BLaER1 treated with 17β-estradiol and CSF1 and Interleukin-3, amounts not matched to agents 10 nM and 100 nM (cell line): ENCODE measurements at regions not wholly inside any gene's neighbourhood (a gene's known extent, or its start where the extent isn't known, plus 50 kb on each side); places are given as distances from the start of the nearest gene placed in this dataset.

Experiments
- H3K27ac ChIP-seq, 11 experiments: shearing (Covaris generic); formaldehyde crosslinking; 2 replicates each; pipeline ENCODE4 v1.8.1; 2022
- H3K27me3 ChIP-seq, 11 experiments: shearing (Covaris generic); formaldehyde crosslinking; 2 replicates each; pipeline ENCODE4 v1.8.1; 2022
- H3K36me3 ChIP-seq, 11 experiments: shearing (Covaris generic); formaldehyde crosslinking; 2 replicates each; pipeline ENCODE4 v1.8.1; 2022
- H3K4me1 ChIP-seq, 10 experiments: shearing (Covaris generic); formaldehyde crosslinking; 2 replicates each; pipeline ENCODE4 v1.8.1; 2022
- H3K4me2 ChIP-seq, 11 experiments: shearing (Covaris generic); formaldehyde crosslinking; 2 replicates each; pipeline ENCODE4 v1.8.1; 2022
- H3K4me3 ChIP-seq, 10 experiments: shearing (Covaris generic); formaldehyde crosslinking; 2 replicates each; pipeline ENCODE4 v1.8.1; 2022
- H3K9ac ChIP-seq, 11 experiments: shearing (Covaris generic); formaldehyde crosslinking; 2 replicates each; pipeline ENCODE4 v1.8.1; 2022
- H3K9me3 ChIP-seq, 11 experiments: shearing (Covaris generic); formaldehyde crosslinking; replicated peaks in 1 of 11; 2 replicates each; pipeline ENCODE4 v1.8.1; 2022
- H4K20me1 ChIP-seq, 11 experiments: shearing (Covaris generic); formaldehyde crosslinking; 2 replicates each; pipeline ENCODE4 v1.8.1; 2022
- Cebpa-rat ChIP-seq, 11 experiments: shearing (Covaris generic); IDR thresholded peaks; 2 replicates each; pipeline ENCODE4 v1.8.1; 2022

DNA sequence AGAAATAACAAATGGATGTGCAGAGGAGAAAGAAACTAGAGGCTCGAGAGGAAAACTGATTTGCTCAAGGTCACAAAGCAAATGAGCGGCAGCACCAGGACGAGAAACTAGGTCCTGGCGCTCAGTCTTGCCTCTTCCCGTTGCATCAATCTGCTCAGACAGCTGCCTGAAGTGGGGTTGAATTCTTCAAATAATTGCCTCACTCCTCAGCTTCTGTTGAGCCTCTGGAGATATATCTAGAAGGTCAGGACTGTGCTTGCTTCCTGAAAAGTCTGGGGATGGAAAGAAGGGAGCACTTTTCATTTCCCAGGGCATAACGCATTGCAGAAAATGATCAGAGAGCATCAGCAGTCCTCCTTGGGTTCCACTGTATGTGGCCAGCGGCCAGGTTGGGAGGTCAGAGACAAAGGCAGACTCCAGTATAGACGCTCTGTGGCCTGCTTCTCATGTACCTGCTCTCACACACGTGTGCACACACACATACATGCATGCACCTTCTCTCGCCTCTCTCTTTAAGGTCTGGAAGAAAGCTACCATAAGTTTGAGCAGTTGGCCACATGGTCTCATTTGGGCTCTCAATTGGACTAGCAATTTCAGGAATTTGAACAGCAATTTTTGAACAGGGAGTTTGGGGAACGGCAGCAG, 83.7 kb upstream of the DUSP5 start:
- peaks cover 0 to 4% (median 0%) of the 10 kb centered on the region in 11 experiments; a peak in 1 of 22 replicates for H4K20me1 ChIP-seq
- H3K27me3 ChIP-seq, result peaks cover 0 to 14% (median 0%) of the 10 kb centered on the region in 11 experiments; a peak in 5 of 22 replicates
- peak overlapping the region; percentile 78 to 100 (median 90) for H3K4me2 ChIP-seq
- H3K4me1 ChIP-seq, result peaks cover 48 to 98% (median 78%) of the 10 kb centered on the region in 10 experiments
- no peaks in the 10 kb centered on the region for H3K36me3 ChIP-seq
- H3K9ac ChIP-seq, result peak overlapping the region in 10 of 11 experiments; percentile 8 to 81 (median 68); a peak in 17 of 22 replicates
- H3K27ac ChIP-seq, result peak overlapping the region in 10 of 11 experiments; percentile 52 to 95 (median 82); a peak in 19 of 22 replicates
- peak in 3 of 11 experiments; percentile 71; a peak in 5 of 22 replicates for TF ChIP-seq Cebpa-rat (IDR thresholded peaks at IDR 0.05)
- H3K9me3 ChIP-seq, result peaks cover 0 to 14% (median 4%) of the 10 kb centered on the region in 11 experiments; a peak in 9 of 22 replicates
- peak overlapping the region in 4 of 10 experiments; percentile 11 to 61 (median 30); a peak in 6 of 20 replicates for H3K4me3 ChIP-seq

DNA sequence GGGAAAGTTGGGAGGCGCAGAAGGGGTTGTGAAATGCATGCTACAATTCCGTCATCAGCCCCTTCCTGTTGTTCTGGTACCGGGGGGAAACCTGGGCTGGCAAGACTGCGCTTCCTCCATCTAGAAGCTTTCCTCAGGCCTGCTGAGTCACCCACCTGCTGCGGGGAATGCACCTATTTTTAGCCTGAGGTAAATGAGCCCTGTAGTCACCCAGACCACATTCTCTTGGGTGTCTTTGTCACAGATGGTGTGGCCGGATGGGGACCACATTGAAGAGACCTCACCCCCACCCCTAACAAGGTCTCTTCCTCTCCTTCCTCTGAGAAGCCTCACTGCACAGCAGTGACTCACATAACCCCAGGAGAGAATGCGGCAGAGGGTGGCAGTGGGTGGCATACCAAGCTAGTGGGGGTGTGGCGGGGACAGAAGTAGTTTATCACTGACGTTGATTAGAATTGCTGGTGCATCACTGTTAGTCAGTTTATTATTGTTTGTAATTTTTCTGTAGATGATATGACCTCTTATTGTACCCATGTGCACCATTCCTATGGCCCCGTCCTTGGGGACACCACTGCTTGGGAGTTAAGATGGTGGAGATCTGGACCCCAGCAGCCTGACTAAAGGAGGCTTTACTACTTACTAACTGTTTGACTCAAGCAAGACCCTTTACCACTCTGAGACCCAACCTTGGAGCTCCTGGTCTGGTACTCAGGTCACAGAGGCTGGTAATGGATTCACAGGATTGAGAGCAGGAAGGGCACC, 83.0 kb upstream of the DUSP5 start:
- Histone ChIP-seq H3K4me2 (peak overlapping the region; percentile 78 to 100 (median 90)), H3K4me1 (peaks cover 55 to 98% (median 79%) of the 10 kb centered on the region in 10 experiments), H3K27me3 (peaks cover 0 to 14% (median 0%) of the 10 kb centered on the region in 11 experiments; a peak in 5 of 22 replicates), H3K27ac (peak overlapping the region in 10 of 11 experiments; percentile 52 to 95 (median 82); a peak in 19 of 22 replicates), H3K36me3 (no peaks in the 10 kb centered on the region), H3K4me3 (peak overlapping the region in 6 of 10 experiments; percentile 21 to 61 (median 40); a peak in 9 of 20 replicates), H3K9ac (peak overlapping the region in 10 of 11 experiments; percentile 8 to 81 (median 68); a peak in 17 of 22 replicates), H3K9me3 (peaks cover 0 to 14% (median 4%) of the 10 kb centered on the region in 11 experiments; a peak in 9 of 22 replicates), H4K20me1 (peaks cover 0 to 4% (median 0%) of the 10 kb centered on the region in 11 experiments; a peak in 1 of 22 replicates)
- TF ChIP-seq Cebpa-rat (IDR thresholded peaks at IDR 0.05), result peak in 9 of 11 experiments; percentile 11 to 86 (median 79); a peak in 14 of 22 replicates

DNA sequence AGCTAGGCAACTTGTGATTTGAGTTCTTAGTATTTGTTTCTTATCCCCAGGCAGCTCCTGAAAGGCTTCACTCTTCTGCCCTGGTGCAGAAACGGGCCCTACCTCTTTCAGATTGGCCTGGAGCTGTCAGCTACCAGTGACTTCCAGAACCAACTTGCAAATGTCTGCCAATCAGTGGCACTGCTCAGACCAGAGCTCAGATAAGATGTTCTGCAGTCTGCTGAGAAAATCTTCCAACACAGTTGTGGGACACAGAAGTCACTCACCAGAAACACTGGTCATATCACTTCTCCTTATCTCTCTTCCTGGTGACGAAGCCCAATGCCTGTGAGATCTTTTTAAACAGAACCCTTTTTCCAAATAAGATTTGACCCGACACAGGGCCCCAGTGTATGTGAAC, 81.9 kb upstream of the DUSP5 start:
- Histone ChIP-seq H3K9me3 (peaks cover 0 to 14% (median 4%) of the 10 kb centered on the region in 11 experiments; a peak in 9 of 22 replicates), H3K4me3 (no peak overlapping the region), H3K4me1 (peaks cover 56 to 98% (median 79%) of the 10 kb centered on the region in 10 experiments), H3K27me3 (peaks cover 0 to 14% (median 0%) of the 10 kb centered on the region in 11 experiments; a peak in 6 of 22 replicates), H3K36me3 (no peaks in the 10 kb centered on the region), H3K27ac (peak overlapping the region in 9 of 11 experiments; percentile 52 to 95 (median 81); a peak in 14 of 22 replicates), H3K9ac (peak overlapping the region in 6 of 11 experiments; percentile 26 to 73 (median 50); a peak in 6 of 22 replicates), H4K20me1 (peaks cover 0 to 4% (median 0%) of the 10 kb centered on the region in 11 experiments; a peak in 1 of 22 replicates), H3K4me2 (peak overlapping the region; percentile 77 to 100 (median 90))
- TF ChIP-seq Cebpa-rat (IDR thresholded peaks at IDR 0.05), result no peak

DNA sequence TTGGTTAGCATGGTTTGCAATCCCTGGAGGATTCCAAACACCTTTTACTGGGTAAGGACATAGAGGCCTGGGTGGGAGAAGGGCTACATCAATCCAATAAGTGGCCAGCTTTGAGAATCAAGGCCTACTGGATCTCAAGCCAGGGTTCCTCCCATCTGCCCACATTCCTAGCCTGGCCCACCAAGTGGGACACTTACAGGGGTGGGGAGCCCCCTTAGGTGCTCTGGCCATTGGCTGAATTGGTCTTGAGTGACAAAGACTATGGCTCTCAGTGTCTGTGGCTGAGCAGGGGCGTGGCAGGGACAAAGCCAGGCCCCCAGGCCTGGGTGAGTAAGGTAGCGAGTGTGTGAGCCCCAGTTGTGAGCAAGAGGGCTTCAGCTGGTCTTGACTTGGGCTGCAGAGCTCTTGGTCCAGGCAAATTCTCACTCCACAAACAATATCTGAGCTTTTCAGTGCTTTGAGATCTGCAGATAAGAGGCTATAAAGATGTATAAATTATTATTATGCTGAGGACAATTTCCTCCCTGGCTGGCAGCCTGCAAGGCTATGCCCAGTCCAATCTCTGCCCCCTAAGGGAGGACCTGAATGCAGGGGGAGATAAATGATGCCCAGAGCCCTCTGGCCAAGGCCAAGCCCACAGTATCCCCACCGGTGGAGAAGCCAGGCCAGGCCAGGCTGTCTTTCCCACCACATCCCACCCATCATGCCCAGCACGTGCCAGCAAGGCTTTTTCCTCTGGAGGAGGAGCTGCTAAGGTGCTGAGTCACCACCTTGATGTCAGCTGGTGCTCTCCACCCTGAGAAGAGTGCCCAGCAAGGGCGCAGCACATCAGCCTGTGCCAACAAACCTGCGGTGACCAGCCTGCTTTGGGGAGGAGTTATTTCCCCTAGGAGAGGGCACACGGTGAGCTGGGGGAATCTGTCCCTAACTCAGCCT, 80.7 kb upstream of the DUSP5 start:
- Histone ChIP-seq H3K4me2 (peak overlapping the region in 7 of 11 experiments; percentile 9 to 100 (median 93); a peak in 10 of 22 replicates), H3K27me3 (peaks cover 0 to 14% (median 0%) of the 10 kb centered on the region in 11 experiments; a peak in 6 of 22 replicates), H3K27ac (peak overlapping the region in 3 of 11 experiments; percentile 1 to 85 (median 10); a peak in 4 of 22 replicates), H3K9ac (no peak overlapping the region), H4K20me1 (peaks cover 0 to 4% (median 0%) of the 10 kb centered on the region in 11 experiments; a peak in 1 of 22 replicates), H3K36me3 (no peaks in the 10 kb centered on the region), H3K4me1 (peaks cover 57 to 98% (median 79%) of the 10 kb centered on the region in 10 experiments), H3K9me3 (peaks cover 0 to 14% (median 4%) of the 10 kb centered on the region in 11 experiments; a peak in 9 of 22 replicates), H3K4me3 (no peak overlapping the region)
- TF ChIP-seq Cebpa-rat (IDR thresholded peaks at IDR 0.05), result no peak

DNA sequence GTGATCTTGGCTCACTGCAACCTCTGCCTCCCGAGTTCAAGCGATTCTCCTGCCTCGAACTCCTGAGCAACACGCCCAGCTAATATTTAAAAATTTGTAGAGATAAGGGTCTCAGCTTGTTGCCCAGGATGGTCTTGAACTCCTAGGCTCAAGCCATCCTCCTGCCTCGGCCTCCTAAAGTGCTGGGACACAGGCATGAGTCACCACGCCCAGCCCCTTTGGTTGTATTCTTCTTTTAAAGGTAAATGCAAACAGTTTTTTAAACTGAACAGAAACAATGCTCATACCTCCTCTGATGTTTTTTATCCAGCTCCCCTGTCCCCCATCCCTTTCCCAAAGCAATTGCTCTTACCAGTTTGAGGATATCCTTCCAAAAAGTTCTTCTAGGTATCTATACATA, 79.5 kb upstream of the DUSP5 start:
- TF ChIP-seq Cebpa-rat (IDR thresholded peaks at IDR 0.05), result no peak
- Histone ChIP-seq H3K27ac (no peak overlapping the region), H3K9me3 (peaks cover 0 to 14% (median 4%) of the 10 kb centered on the region in 11 experiments; a peak in 9 of 22 replicates), H3K27me3 (peaks cover 0 to 14% (median 0%) of the 10 kb centered on the region in 11 experiments; a peak in 6 of 22 replicates), H3K4me1 (peaks cover 49 to 98% (median 79%) of the 10 kb centered on the region in 10 experiments), H3K36me3 (no peaks in the 10 kb centered on the region), H3K4me2 (0 out of 22 replicates have a peak overlapping the region, but pooled peaks of 1 of the 11 experiments have one; percentile 100), H4K20me1 (peaks cover 0 to 4% (median 0%) of the 10 kb centered on the region in 11 experiments; a peak in 1 of 22 replicates), H3K4me3 (no peak overlapping the region), H3K9ac (no peak overlapping the region)

DNA sequence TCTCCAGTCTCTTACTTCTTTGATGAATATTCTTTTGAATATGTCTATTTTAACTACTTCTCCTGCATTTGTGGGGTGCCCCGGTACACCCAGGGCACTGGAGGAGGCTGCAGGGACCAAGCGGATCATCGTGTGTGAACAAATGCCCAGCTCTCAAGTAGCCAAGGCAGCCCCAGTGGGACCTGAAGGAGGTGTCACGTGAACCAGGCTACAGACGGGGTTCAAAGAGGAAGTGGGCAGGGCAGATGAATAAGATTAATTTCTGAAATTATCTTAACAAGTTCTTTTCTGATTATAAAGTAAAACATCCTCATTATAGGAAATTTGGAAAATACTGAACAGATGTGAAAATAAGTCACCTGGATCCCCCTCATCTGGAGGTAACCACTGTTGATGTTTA, 78.4 kb upstream of the DUSP5 start:
- Histone ChIP-seq H3K27ac (peak overlapping the region in 3 of 11 experiments; percentile 9 to 77 (median 70); a peak in 3 of 22 replicates), H3K4me2 (peak overlapping the region; percentile 16 to 88 (median 65); a peak in 19 of 22 replicates), H3K4me3 (no peak overlapping the region), H3K36me3 (no peaks in the 10 kb centered on the region), H3K9me3 (peaks cover 0 to 14% (median 4%) of the 10 kb centered on the region in 11 experiments; a peak in 9 of 22 replicates), H3K9ac (no peak overlapping the region), H3K27me3 (peaks cover 0 to 14% (median 0%) of the 10 kb centered on the region in 11 experiments; a peak in 5 of 22 replicates), H3K4me1 (peaks cover 45 to 98% (median 79%) of the 10 kb centered on the region in 10 experiments), H4K20me1 (peaks cover 0 to 4% (median 0%) of the 10 kb centered on the region in 11 experiments; a peak in 1 of 22 replicates)
- TF ChIP-seq Cebpa-rat (IDR thresholded peaks at IDR 0.05), result no peak
